Fibroblast of the aortic adventitia (primary cell): ENCODE measurements at regions not wholly inside any gene's neighbourhood (a gene's known extent, or its start where the extent isn't known, plus 50 kb on each side); places are given as distances from the start of the nearest gene placed in this dataset.
"Not testable (repeated sequence)": the region's sequence is repeated elsewhere in the genome, so short reads cannot be mapped to it uniquely, and the experiment has no call there.

Experiments
- DNase-seq: peaks from one replicate; pipeline ENCODE4 v3.0.0-alpha.2; 2010; ENCODE audit warnings: low read depth
- H3K4me3 ChIP-seq: 2 replicates; pipeline ENCODE4 v1.5.1; 2011; ENCODE audit warnings: low read depth, mild to moderate bottlenecking, control low read depth, low read length, moderate library complexity
- CTCF ChIP-seq: IDR thresholded peaks from 2 replicates; pipeline ENCODE4 v1.5.1; 2011; ENCODE audit warnings: mild to moderate bottlenecking, low read length, control low read depth, inconsistent platforms; ENCODE audit not compliant: insufficient read depth

GRCh38 chr1:229148743-229149142, 122.2 kb upstream of the RAB4A start:
- no peak for TF ChIP-seq CTCF
- H3K4me3 ChIP-seq, result no peak overlapping the region
- DNase-seq, result no peak

- no peak for TF ChIP-seq CTCF
- no peak for DNase-seq
- no peak overlapping the region for H3K4me3 ChIP-seq
Observed at GRCh38 chr1:229149435-229149834, 121.5 kb upstream of the RAB4A start.

- no peak overlapping the region for H3K4me3 ChIP-seq
- no peak for DNase-seq
- no peak for TF ChIP-seq CTCF
Observed at GRCh38 chr1:229150518-229150917, 120.4 kb upstream of the RAB4A start.

- not testable (repeated sequence) for H3K4me3 ChIP-seq, DNase-seq
Observed at GRCh38 chr1:229151412-229151811, 119.5 kb upstream of the RAB4A start.

- H3K4me3 ChIP-seq, result no peak overlapping the region
- TF ChIP-seq CTCF, result no peak
- DNase-seq, result no peak
Observed at GRCh38 chr1:229152311-229152710, 118.6 kb upstream of the RAB4A start.

GRCh38 chr1:229153955-229154548, 116.9 kb upstream of the RAB4A start:
- no peak for TF ChIP-seq CTCF

GRCh38 chr1:229154811-229155210, 116.1 kb upstream of the RAB4A start:
- TF ChIP-seq CTCF, result no peak
- no peak for DNase-seq

More at GRCh38 chr1:229153955-229154548, 116.9 kb upstream of the RAB4A start:
- DNase-seq, result no peak
- H3K4me3 ChIP-seq, result no peak overlapping the region

More at GRCh38 chr1:229154811-229155210, 116.1 kb upstream of the RAB4A start:
- H3K4me3 ChIP-seq, result no peak overlapping the region
